NCI-H2227 (cell line): ENCODE measurements at regions not wholly inside any gene's neighbourhood (a gene's known extent, or its start where the extent isn't known, plus 50 kb on each side); places are given as distances from the start of the nearest gene placed in this dataset.

Source experiments
- DNase-seq: peaks from one replicate; lab custom pipeline; 2025; ENCODE audit not compliant: unreplicated experiment; lab: John Stamatoyannopoulos, UW

DNA sequence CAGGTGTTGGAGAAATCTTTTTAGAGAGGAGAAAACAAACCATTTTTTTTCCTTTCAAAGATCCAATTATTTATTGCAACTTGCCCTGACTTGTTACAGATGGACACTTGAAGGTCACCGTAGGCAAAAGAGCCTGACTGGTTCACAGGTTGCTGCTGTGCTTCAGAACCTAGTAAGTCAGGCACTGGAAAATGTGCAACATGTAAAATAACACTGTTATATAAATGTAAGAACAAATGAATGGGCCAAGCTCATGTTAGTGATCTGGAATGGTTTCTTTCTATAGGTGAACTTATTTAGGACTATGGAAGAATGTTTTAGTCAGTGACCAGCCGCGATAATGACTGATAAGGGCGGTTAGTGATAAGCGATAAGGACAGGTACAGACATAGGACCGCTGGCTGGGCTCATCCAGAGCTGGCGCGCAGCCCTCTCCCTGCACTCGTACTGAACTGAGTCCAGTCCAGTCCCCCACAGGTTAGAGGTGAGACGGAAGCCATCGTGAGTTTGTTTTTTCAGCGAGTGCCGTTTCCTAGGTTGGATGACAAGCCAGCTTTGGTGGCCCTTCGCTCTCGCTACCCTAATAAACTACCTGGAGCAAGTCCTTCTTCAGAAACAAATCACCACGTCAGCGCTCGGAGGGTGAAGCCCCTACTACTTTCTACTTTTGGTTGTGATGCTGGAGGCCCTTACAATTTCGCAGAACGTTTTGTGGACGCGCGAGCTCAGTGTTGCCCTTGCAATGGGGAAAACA lies 94.4 kb upstream of the PRDM1 start:
- peak; percentile 39 for DNase-seq

DNA sequence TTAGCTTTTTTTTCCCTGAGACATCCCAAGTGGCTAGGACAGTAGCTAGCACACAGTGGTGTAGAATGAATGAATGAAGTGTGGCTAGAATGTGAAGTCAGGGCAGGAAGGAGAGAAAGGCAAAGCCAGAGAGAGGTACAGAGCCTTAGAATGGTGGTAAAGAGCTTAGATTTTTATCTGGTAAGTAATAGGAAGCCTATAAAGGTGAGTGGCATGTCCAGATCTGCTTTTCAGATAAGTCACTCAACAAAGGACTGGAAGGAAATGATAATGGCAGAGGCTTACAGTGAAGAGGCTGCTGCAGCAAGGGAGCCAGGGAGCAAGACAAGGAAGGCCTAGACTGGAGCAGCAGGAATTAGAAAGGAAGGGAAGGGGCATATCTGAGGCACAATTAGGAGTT lies 96.0 kb upstream of the PRDM1 start:
- DNase-seq, result no peak

DNA sequence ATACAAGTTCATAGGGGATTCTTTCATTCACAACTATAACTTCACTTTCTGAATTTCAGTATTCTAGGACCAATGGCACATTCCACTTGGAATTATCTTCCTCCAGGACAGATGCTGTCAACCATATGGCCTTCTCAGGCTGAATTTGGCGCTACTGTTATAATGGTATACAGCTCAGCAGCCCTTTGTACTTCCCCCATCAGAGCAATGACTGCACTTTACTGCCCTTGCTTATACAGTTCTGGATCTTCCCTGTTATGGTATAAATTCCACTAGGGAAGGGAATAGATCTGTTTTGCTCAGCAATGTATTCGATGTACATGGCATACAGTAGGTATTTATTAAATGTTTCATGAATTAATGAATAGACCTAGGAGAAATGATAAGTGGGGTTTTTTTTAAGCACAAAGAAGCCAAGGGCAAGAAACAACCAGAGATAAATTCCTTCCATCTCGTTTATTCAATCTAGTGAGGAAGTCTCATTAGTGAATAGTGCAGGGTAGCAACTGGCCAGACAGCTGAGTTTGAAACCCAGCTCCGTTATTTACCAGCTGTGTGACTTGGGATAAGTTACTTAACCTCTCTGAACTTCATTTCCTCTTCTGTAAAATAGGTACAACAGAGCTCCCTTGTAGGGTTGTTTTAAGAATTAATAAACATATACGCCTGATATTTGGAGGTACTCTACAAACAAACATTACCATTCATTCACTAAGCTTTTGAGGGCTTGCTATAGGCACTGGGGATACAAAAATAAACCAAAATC lies 97.1 kb upstream of the PRDM1 start:
- no peak for DNase-seq

DNA sequence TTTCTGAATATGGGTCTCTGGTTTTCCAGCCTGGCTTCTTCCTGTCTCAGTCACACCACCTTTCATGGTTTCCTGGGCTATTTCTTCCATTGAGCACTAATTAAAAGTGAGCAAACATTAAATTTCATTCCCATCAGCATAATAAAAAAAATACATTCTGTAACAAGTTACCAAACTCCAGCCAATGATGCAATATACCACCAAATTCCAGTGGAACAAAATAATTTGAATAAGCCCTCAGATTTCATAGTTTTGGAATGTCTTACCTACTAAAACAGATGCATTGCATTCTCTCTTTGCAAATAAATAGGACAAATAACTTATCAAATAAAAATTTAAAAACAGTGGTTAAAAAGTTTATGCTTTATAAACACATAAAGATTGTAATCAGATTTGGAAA lies 97.8 kb upstream of the PRDM1 start:
- DNase-seq, result no peak

DNA sequence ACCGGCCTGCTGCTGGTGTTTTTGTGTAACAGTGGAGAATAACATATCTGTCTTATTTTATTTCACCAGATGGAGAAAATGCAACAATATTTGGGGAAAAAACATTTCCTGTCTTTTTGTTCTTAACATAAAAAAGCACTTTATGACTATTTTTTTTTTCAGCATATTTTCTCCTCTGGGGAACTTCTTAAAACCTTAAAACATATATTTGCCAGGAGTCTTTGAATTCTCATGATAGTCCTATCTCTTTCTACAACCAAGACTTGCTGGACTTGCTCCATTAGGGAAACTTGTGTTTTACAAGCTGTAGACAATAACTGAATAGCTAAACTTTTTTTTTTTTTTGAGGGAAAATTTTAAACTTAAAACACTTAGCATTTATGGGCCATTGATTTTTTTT lies 98.6 kb upstream of the PRDM1 start:
- no peak for DNase-seq

DNA sequence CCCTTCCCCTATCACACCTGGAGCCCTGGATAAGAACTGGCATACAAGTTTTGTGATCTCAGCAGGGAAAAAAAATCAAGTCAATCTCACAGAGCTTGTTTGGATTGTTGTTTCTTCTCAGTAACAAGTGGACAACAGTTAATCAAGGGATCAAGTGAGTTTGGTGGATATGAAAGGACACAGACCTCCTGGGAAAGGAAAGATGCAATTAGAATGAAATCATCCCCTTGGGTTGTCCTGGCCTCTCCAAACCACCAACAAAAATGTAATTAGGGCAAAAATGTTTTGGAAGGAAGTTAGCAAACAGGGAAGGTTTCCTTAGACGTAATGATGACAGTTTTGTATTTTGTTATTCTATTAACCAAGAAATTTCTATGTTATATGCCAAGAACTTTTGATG lies 99.1 kb upstream of the PRDM1 start:
- DNase-seq, result no peak

DNA sequence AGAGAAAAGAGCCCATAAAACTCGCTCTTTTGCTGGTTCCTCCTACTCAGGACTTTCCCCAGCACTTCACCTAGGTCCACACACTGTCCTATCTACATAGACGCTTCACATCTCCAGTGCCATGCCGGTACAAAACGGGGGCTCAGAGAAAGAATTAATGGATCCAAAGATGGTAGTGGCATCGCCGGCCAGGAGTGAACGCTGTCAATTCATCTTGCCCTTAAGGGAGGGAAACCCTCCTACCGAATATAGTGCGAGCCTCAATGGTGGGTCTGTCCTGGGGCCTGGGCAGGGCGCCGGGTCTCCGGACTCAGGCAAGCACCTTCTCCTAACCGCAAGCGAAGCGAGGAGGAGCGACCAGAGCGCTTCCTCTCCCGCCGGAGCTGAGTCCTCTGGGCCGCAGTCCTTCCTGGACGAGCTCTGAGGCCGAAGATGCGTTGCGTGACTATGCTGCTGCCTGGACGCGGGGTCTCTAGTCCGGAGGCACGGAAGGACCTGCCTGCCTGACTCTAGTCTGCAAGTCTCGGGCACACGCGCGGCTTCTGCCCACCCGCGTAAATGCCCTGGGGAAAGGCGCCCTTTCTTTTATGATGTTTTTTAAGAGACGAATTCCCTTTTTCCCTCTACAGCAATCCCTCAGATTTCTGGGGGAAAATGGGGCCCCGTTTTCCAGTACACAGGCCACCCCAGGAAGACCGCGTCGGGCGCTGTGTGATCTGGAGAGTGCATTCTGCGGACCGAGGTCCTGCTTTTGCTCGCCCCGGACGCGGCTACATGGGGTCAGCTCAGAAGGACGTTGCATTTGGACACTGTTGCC lies 100.1 kb upstream of the PRDM1 start:
- no peak for DNase-seq

DNA sequence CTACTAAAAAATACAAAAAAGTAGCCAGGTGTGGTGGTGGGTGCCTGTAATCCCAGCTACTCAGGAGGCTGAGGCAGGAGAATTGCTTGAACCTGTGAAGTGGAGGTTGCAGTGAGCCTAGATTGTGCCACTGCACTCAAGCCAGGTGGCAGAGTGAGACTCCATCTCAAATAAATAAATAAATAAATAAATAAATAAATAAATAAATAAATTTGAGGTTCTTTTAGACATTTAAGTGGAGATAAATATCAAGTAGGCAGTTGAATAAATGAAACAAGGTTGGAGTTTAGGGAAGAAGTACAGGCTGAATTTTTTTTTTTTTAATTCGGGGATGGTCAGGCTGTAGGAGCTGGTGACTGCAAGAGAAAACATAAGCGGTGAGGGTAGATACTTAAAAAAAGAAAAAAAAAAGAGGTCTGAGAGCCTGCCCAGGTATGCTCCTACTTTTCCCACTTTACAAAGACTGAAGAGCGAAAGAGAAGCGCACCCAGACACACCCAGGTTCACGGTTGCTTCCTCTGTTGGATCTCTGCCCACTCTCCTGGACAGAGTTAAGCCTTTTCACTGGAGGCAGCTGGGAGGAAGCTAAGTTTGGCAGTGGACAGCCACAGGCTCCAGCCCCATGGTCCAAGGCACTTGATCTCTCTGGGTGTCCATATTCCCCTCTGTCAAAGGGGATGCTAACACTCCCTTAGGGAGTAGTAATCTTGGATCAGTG lies 100.9 kb upstream of the PRDM1 start:
- no peak for DNase-seq

DNA sequence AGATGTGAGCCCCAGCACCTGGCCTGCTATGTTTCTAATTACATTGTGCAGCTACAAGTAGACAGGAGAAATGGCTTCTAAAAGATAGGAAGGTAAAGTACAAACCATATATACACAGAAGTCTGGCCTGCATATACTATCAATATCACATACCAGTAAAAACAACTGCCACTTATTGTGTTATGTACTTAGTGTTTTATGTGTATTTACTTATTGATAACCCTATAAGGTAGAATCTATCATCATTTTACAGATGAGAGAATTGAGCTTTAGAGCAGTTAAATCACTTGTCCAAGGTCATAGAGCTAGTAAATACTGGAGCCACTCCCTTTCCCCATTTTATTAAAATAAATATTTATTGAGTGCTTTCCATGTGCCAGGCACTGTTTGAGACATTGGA lies 102.4 kb upstream of the PRDM1 start:
- DNase-seq, result no peak

DNA sequence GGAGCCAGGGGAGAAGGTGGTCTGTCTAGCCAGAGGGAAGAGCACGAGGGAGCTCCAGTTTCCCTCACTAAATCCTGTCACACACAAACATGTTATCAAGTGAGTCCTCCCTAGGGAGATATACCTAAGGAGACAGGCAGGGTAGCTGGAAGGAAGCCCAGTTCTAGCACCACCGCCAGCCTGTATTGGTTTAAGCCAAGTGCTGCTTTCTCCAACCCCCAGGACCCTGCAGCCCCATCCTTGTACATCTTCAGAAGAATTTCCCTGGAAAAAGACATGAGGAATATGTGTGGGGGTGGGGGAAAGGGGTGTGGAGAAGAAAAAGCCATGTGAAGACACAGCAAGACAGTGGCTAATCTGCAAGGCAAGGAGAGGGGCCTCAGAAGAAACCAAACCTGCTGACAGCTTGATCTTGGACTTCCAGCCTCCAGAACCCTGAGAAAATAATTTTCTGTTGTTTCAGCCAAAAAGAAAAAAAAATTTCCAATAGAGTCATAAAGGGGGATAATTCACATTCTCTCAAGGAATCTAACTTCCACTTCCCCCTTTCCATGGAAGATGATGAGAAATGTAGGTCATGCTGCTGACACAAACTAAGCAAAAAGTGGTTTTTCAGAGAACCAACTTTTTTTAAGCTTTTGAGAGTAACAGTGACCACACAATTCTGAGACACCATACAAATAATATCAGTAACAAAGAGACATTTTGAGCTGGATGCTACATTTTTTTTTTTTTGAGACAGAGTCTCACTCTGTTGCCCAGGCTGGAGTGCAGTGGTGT lies 103.2 kb upstream of the PRDM1 start:
- no peak for DNase-seq

DNA sequence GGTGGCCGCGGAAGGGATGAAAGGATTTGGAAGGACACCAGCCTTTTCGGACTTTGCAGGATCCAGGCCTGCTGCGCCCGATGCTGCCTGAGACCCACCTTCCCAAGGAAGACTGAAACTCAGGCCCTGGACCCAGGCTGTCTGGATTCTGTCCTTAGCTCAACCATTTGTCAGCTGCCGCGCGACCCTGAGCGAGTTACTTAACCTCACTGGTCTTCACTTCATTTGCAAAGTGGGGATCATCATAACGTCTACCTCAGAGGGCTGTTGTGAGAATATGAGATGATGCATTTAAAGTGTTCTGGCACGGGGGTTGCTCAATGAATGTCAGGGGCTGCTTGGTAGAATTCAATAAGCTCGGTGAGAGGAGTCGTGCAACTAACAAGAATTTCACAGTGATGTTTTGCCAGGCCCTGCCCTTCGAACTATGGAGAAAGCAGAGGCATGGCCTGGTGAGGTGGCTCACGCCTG lies 104.2 kb upstream of the PRDM1 start:
- no peak for DNase-seq

DNA sequence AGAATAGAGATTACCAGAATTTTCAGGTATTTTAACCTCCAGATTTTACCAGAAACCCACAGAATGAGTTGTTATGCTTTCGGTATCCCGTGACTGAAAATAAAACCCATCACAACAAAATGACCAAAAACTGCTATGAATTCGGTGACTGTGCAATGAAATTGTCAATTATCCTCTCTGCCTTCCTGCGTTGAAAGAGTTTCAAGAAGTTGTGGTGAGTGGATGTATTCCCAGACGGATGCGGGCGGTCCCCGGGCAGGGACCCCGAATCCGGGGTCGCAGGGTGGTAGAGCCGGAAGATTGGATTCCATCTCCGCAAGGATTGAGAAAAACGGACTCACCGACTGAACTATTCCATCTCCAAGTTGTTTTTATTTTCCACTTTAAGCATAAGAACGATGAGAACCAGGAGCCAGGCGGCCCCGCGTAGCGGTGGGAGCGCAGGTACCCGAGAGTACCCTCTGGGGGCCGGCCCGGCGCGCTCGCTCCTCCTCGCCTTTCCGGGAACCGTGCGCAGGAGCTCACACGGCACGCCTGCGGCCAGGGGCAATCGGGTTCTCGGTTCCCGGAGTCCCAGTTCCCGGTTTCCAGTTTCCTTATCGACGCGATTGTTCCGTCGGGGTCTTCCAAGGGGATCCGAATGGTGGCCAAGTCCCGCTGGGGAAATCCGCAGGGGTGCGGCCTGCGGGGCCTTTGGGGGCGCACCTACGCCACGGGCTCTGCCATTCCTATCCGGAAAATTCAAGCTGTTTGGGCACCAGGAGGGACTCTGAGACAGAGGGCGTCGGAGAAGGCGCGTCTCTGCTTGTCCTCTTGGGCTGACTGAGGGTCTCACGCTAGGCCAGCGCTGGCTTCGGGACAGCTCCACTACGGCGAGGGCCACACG lies 104.9 kb upstream of the PRDM1 start:
- DNase-seq, result no peak

DNA sequence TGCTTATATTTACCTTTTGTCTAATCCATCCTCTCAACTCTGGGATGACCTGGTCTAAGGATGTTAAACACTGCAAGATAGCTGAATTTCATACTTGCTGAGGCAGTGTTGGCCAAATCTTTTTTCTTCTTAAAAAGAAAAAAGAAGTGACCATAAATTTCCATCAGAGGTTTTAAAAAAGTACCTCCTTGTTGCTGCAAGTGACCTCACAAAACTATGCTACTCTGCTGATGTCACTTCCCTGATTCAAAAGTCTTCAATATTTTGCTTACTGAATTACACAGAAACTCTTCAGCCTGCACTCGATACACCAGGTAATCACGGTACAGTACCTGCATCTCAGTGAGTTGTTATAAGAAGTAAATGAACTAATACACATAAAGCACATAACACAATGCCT lies 107.2 kb upstream of the PRDM1 start:
- DNase-seq, result no peak

DNA sequence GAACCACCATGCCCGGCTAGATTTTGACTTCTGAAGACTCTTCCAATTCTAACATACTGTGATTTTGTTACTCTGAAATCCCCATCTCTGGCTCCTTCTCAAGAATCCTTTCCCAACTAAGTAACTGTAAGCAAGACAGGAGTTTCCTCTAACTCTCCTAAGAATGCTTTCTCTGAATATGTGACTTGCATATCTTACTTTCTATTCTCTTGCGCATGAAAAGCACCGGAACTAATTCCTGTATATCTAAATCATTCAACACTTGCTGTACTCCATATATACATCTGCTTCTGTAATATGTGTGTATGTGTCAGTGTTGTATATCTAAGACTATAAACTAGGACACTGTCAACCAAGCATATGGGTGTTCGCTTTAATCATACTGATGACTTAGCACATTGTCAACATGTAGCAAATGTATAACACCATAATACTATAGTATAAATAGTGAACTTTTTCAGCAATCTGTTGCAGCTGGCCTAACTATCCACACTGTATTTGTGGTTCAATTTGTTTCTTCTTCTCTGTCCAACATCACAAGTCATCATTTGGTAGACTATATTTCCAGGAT lies 108.1 kb upstream of the PRDM1 start:
- no peak for DNase-seq

DNA sequence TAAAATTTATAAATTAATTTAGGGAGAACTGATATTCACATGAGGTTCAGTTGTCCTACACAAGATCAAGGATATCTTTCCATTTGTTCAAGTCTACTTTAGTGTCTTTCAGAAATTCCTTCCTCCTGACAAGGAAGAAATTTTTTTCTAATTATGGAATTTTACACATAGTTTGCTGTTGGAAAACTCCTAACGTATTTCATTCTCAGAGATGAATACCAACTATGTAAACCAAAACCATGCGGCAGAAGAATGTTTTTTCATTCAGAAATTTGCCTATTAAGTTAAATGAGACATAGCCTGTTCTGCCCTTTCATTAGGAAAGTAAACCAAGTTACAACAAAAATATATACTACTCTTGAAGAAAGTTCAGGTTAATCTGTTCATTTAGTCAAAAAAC lies 111.2 kb upstream of the PRDM1 start:
- DNase-seq, result no peak

DNA sequence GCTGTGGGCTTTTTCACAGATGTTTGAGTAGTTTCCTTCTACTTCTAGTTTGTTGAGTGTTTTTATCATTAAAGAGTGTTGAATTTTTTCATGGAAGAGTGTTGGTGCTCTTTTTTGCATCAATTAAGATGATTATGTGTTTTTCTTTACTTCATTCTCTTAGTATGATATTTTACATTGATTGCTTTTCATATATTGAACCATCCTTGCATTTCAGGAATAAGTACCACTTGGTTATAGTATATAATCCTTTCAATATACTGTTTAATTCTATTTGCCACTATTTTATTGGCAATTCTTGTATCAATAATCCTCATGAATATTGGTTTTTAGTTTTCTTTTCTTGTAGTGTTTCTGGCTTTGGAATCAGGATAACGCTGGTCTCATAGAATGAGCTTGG lies 113.7 kb upstream of the PRDM1 start:
- DNase-seq, result no peak

DNA sequence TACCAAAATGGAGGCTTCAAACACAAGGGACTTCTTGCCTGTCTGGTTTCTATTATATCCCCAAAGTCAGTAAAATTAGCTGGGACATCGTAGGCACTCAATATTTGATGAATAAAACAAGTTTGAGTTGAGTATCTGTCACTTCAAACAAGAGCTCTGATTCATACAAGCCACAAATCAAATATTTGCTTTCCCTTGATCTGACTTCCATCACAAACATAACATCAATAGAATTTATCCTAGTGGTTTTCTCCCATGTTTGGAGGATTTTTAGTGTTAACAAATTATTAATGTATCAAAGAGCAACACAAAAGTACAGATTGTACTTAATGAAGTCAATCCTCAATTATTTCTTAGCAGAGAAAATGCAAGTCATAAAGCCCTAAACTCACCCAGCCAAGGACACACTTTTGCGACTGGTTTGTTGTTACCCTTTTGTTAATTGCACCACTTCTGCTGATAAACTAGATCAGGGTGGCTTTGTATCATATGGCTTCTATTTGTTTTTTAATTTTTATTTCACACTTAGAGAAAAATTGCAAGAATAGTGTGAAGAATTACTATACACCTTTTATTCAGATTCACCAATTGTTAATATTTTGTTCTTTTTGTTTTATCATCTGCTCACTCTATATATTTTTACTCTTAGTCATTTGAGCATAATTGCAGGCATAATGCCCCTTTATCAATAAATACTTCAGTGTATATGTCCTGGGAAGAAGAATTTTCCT lies 117.4 kb upstream of the PRDM1 start:
- no peak for DNase-seq

DNA sequence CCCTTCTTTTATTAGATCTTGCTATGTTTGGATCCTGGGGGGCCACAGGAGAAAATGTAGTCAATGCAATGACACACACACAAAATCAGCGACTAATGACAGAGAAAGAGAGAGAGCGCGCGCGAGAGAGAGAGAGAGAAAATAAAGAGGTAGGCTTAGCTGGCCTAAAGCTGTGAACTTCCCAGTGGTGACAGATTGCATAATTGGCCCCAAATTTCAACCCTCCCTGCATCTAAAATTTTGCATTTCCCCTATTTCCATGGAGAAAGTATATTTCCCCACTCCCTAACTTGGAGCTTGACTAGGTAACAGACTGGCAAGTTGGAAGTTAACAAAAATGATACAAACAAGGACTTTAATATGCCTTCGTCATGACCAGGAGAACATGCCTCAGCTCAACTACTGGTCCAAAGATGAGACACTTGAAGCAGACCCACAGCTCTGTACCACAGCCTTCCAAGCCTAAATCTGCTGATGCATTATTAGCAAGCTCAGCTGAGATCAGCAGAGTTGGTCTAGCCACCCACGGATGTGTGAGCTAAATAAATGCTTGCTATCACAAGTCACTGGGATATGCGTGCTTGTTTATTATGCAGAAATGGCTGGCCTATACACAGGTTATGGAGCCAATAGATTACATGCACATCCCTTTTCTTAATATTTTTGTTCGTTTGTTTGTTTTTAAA lies 118.1 kb upstream of the PRDM1 start:
- no peak for DNase-seq
